Left lung (tissue), 4 donors: ENCODE measurements at regions not wholly inside any gene's neighbourhood (a gene's known extent, or its start where the extent isn't known, plus 50 kb on each side); places are given as distances from the start of the nearest gene placed in this dataset.

Experiments used
- ATAC-seq: fragments of 200-7000 bp; cut with Tn5 transposase; one replicate; pipeline ENCODE4 v1.9.1; 2020; ENCODE audit warnings: moderate library complexity
- DNase-seq, 4 donors: peaks; one replicate each; pipeline ENCODE4 v3.0.0-alpha.2; 2013 to 2020
- H3K27ac ChIP-seq, 2 donors: fragments of 200-600 bp; sonication (generic) in 1 of 2; one replicate each; pipeline versions ENCODE4 v1.5.0 to v1.8.0; 2020 to 2021
- H3K27me3 ChIP-seq, 2 donors: fragments of 200-600 bp; sonication (generic) in 1 of 2; one replicate each; pipeline versions ENCODE4 v1.5.0 to v1.8.0; 2020 to 2021
- H3K36me3 ChIP-seq, 2 donors: fragments of 200-600 bp; sonication (generic) in 1 of 2; one replicate each; pipeline versions ENCODE4 v1.5.0 to v1.8.0; 2020 to 2021
- H3K4me1 ChIP-seq, 2 donors: fragments of 200-600 bp; one replicate each; pipeline ENCODE4 v1.8.0; 2021
- H3K4me3 ChIP-seq, 2 donors: fragments of 200-600 bp; sonication (generic) in 1 of 2; one replicate each; pipeline versions ENCODE4 v1.5.0 to v1.8.0; 2020 to 2021; ENCODE audit warnings: mild to moderate bottlenecking in 1 of 2
- H3K9me3 ChIP-seq, 2 donors: fragments of 200-600 bp; sonication (generic) in 1 of 2; one replicate each; pipeline versions ENCODE4 v1.5.0 to v1.8.0; 2020 to 2021
- intact Hi-C, 2 donors: fragments of 100-400 bp; cut with DNase I; formaldehyde crosslinking; loops; one replicate each; pipeline versions ENCODE4 v1.11.2 to v1.14.2; 2022
- TF ChIP-seq, protein P1 (sequence below), 2 donors: fragments of 200-600 bp; sonication (generic) in 1 of 2; IDR thresholded peaks; one replicate each; pipeline versions ENCODE4 v1.5.0 to v1.8.0; 2021; ENCODE audit warnings: antibody characterized with exemption in 2 of 2
- donor health status: DM: no; HTN: yes; CAD: no.
- donor health status: DM: no; HTN: no; CAD: no.

GRCh38 chr5:3401635-3402034, 194.0 kb upstream of the IRX1 start:
- H3K27me3 ChIP-seq: no peaks in the 10 kb centered on the region
- TF ChIP-seq, protein P1, sequence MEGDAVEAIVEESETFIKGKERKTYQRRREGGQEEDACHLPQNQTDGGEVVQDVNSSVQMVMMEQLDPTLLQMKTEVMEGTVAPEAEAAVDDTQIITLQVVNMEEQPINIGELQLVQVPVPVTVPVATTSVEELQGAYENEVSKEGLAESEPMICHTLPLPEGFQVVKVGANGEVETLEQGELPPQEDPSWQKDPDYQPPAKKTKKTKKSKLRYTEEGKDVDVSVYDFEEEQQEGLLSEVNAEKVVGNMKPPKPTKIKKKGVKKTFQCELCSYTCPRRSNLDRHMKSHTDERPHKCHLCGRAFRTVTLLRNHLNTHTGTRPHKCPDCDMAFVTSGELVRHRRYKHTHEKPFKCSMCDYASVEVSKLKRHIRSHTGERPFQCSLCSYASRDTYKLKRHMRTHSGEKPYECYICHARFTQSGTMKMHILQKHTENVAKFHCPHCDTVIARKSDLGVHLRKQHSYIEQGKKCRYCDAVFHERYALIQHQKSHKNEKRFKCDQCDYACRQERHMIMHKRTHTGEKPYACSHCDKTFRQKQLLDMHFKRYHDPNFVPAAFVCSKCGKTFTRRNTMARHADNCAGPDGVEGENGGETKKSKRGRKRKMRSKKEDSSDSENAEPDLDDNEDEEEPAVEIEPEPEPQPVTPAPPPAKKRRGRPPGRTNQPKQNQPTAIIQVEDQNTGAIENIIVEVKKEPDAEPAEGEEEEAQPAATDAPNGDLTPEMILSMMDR (IDR thresholded peaks at IDR 0.05): no peak
- H3K4me3 ChIP-seq: no peak overlapping the region
- H3K27ac ChIP-seq: no peak overlapping the region
- intact Hi-C loops: no loop called here
- no peak for DNase-seq
- H3K36me3 ChIP-seq: no peaks in the 10 kb centered on the region
- no peak for ATAC-seq
- peaks cover 0 to 49% of the 10 kb centered on the region in 2 donors for H3K9me3 ChIP-seq
- H3K4me1 ChIP-seq: no peaks in the 10 kb centered on the region

DNA sequence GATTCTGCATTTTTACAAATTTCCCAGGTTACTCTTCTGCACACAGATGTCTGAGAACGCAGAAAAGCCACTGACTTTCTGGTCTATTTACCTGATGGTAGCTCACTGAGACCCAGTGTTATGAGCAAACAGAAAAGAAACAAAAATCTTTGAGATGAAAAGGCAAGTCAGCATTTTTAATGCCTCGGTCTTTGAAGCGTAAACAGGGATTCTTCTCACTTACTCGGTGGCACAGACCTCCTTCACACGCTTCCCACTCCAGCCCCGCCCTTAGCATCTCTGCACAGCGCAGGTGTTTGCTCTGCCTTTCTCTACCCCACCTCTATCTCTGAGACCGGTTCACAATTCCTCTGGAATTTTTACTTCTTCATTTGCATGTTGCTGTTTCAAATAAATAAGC, 195.0 kb upstream of the IRX1 start:
- no peak overlapping the region for H3K27ac ChIP-seq
- no peaks in the 10 kb centered on the region for H3K27me3 ChIP-seq
- no peak for DNase-seq
- no peak overlapping the region for H3K4me3 ChIP-seq
- H3K36me3 ChIP-seq: no peaks in the 10 kb centered on the region
- H3K9me3 ChIP-seq: peaks cover 0 to 41% of the 10 kb centered on the region in 2 donors
- intact Hi-C loops: no loop called here
- TF ChIP-seq, protein P1 (IDR thresholded peaks at IDR 0.05): no peak
- H3K4me1 ChIP-seq: no peaks in the 10 kb centered on the region
- ATAC-seq: no peak

GRCh38 chr5:3394891-3395599, 200.6 kb upstream of the IRX1 start:
- no peak overlapping the region for H3K27ac ChIP-seq
- H3K4me1 ChIP-seq: no peaks in the 10 kb centered on the region
- intact Hi-C loops: no loop called here
- DNase-seq: peak in 1 of 4 donors; percentile 3
- TF ChIP-seq, protein P1 (IDR thresholded peaks at IDR 0.05): no peak
- no peaks in the 10 kb centered on the region for H3K27me3 ChIP-seq
- no peaks in the 10 kb centered on the region for H3K36me3 ChIP-seq
- no peak for ATAC-seq
- no peak overlapping the region for H3K4me3 ChIP-seq
- peaks cover 0 to 23% of the 10 kb centered on the region in 2 donors for H3K9me3 ChIP-seq

DNA sequence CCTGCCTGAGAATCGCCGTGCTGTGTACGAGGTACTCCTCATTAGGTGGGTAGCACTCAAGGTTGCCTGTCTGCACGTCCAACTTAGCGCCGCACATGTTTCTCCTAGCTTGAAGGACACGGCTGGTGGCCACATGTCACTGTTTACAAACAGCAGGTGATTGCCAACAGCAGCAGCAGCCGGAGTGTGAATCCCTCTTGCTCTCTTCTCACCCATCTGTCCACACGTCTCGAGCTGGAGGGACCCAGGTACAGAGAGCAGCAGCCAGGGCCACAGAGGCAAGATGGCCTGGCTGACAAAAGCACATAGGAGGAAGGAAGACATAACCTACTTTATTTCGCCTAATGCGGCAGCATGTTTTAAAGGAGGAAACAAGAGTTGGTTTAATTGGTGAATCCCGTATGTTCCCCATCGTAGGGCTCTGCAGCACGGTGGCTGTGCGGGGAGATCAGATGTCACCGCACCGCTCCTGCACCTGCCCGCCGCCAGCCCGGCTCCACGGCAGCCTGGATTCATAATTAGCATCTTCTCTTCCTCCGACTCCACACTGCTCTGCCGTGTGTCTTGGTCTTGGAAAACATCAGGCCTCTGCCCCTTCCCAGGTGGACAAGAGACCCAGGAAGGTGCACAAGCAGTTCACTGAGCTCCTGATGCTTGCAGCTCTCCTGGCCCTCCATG, 201.6 kb upstream of the IRX1 start:
- peaks cover 0 to 13% of the 10 kb centered on the region in 2 donors for H3K9me3 ChIP-seq
- intact Hi-C loops: no loop called here
- no peak for ATAC-seq
- H3K4me3 ChIP-seq: no peak overlapping the region
- no peak for DNase-seq
- no peaks in the 10 kb centered on the region for H3K27me3 ChIP-seq
- TF ChIP-seq, protein P1 (IDR thresholded peaks at IDR 0.05): no peak
- no peak overlapping the region for H3K27ac ChIP-seq
- H3K36me3 ChIP-seq: no peaks in the 10 kb centered on the region
- H3K4me1 ChIP-seq: no peaks in the 10 kb centered on the region

- Histone ChIP-seq H3K36me3 (no peaks in the 10 kb centered on the region), H3K4me1 (no peaks in the 10 kb centered on the region), H3K27ac (no peak overlapping the region), H3K9me3 (peaks cover 0 to 5% of the 10 kb centered on the region in 2 donors), H3K4me3 (no peak overlapping the region), H3K27me3 (no peaks in the 10 kb centered on the region)
- intact Hi-C loops: no loop called here
- TF ChIP-seq, protein P1 (IDR thresholded peaks at IDR 0.05): no peak
- DNase-seq (no peak), ATAC-seq (no peak)
Measured at GRCh38 chr5:3393122-3393919, 202.3 kb upstream of the IRX1 start.
